Epithelial cell of prostate (primary cell): ENCODE measurements at regions not wholly inside any gene's neighbourhood (a gene's known extent, or its start where the extent isn't known, plus 50 kb on each side); places are given as distances from the start of the nearest gene placed in this dataset.
"Not testable (repeated sequence)": the region's sequence is repeated elsewhere in the genome, so short reads cannot be mapped to it uniquely, and the experiment has no call there.

ENCODE experiments used
- DNase-seq: peaks from one replicate; pipeline ENCODE4 v3.0.0-alpha.2; 2011; ENCODE audit warnings: low read depth, low spot score
- H3K27ac ChIP-seq: fragments of 450-650 bp; 2 replicates; pipeline ENCODE4 v1.5.1; 2017; ENCODE audit warnings: mild to moderate bottlenecking

DNA sequence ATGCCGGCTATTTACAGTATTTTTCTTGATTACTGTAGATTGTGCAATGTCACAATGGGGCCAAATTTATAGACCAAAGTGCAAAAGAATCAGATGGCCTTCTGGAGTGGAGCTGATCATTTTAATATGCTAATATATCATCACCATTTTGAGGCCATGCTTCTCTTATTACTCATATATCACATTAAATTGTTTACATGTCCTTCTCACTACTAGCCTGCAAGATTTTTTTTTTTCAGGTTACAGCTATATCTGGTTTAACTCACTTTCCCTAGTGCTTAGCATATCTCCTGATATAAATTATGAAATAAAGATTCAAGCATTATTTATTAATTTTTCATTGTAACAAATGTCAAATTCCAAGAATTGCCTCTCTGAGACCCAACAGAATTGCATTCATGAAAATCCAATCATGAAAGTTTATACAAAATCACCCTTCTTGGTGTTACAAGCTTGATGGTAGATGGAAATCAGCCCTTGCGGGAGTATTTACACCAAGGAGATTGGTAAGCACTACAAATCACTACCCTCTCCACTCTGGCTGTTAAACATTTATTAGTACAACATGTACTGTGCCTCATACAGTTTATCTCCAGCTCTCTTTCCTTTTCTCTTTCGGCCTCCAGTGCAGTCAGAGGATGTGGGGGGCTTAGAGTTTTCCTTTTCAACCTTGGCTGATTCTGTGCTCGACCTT is 703.9 kb downstream of the BRINP1 start:
- no peak overlapping the region for H3K27ac ChIP-seq
- no peak for DNase-seq

DNA sequence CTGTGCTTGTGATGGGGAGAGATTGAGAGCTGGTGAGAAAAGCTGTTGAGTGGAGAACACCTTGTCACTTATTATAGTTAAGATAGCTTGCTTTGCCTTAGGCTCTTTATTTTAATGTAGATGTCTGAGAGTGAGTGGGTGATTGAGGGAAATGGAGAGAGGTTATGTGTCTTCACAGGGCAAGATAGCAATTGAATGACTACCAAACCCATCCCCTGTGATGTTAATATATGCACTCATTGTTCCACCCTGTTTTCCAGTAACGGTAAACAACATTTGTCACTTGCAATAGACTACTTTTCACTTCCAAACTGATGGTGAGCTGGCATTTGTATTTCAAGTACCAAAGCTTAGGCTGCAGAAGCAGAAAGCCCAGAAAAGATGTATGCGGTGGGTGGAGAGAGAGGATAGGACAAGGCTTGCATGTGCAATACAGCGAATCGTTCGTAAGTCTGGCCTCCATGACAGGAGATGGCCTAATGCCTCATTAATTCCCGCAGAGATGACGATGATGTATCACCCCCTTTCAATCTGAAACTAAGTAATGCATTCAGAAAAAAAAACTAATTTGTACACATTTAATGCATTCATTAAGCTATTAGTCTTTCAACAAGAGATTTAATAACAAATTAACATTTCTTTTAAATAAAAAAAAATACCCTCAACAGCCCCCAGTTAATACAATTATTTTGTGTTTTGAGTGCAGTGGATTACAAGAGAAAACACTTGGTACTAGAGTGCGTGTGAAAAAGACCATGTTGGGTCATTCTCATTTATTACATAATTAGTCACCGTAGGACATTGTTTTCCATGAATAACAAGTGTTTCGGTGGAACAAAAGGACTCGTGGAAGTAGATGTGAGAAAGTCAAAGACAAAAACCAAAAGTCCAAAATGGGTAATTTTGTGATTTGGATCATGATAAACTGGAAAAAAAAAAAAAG is 699.0 kb downstream of the BRINP1 start:
- no peak for DNase-seq
- H3K27ac ChIP-seq: no peak overlapping the region

DNA sequence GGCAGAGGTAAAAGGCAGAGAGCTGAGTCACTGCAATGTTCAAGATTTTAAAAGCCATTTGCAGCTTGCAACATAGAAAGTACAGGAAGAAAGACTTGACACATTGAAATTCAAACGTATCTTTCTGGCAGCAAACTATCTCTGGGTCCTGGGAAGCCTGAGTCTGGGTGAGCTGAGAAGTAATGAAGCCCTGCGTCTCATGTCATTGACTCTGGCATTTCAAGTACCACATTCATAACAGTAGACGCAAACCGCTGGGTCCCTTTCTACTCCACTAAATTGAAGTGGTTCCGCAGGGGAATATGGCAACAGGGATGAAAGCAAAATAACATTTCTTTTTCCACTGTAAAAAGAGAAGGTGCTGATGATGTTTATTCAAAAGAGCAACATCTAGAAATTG is 694.3 kb downstream of the BRINP1 start:
- no peak for DNase-seq
- no peak overlapping the region for H3K27ac ChIP-seq

DNA sequence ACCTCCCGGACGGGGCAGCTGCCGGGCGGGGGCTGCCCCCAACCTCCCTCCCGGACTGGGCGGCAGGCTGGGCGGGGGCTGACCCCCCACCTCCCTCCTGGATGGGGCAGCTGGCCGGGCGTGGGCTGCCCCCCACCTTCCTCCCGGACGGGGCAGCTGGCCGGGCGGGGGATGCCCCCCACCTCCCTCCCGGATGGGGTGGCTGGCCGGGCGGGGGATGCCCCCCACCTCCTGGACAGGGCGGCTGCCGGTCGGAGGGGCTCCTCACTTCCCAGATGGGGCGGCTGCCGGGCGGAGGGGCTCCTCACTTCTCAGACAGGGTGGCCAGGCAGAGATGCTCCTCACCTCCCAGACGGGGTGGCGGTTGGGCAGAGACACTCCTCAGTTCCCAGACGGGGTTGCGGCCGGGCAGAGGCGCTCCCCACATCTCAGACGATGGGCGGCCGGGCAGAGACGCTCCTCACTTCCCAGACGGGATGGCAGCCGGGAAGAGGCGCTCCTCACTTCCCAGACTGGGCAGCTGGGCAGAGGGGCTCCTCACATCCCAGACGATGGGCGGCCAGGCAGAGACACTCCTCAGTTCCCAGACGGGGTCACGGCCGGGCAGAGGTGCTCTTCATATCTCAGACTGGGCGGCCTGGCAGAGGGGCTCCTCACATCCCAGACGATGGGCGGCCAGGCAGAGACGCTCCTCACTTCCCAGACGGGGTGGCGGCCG is 691.1 kb downstream of the BRINP1 start:
- not testable (repeated sequence) for DNase-seq, H3K27ac ChIP-seq

DNA sequence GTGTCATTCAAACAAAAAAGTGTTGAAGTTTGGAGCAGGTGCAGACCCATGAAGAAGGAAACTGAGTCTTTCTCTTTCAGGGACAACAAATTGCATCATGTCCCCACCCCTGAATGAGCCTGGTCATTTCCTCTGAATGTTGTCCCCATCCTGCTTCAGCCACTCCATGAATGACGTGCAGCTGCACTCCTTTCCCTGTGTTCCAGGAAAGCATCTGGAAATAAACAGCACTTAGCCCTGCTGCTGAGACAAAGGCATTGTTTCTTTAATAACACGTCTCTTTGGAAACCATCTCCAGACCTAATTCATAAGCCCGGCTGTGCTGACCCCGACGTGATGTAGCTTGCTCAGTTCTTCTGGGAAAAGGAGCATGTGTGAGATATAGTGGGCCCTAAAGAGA is 682.3 kb downstream of the BRINP1 start:
- H3K27ac ChIP-seq: no peak overlapping the region
- DNase-seq: no peak

DNA sequence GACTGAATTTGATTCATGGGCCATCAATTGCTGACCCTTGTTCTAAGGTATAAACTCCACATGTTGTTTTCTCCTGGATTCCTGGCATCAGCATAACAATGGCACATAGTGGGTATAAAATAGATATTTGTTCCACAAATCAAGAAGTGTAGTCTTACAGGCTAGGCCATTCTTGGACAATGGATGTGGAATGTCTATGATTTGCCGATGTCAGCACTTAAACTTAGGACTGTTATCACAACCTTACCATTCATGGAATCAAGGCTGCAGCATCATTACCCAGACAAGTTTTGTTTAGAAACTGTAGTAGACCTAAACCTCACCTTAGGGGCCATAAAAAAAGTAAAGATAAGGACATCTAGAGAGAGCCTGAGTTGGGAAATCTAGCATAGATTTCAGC is 680.0 kb downstream of the BRINP1 start:
- no peak for DNase-seq
- H3K27ac ChIP-seq: no peak overlapping the region

DNA sequence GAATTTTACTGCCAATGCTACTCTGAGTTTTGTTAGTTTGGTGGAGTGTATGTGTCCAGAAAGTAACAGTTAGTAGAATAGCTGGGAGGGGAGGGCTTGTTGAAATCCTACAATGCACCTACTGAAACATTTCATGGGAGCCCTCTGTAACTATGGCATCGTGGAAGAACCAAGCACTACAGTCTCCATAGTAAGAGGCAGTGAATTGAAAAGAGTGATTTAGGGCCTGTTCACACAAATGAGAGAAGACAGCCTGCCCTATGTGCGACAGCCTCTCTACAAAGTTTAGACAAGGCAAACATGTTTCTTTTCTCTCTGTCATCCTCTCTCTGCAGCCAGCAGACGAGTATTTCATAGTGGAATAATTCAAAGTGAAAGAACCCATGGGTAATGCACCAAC is 676.6 kb downstream of the BRINP1 start:
- H3K27ac ChIP-seq: no peak overlapping the region
- DNase-seq: no peak

DNA sequence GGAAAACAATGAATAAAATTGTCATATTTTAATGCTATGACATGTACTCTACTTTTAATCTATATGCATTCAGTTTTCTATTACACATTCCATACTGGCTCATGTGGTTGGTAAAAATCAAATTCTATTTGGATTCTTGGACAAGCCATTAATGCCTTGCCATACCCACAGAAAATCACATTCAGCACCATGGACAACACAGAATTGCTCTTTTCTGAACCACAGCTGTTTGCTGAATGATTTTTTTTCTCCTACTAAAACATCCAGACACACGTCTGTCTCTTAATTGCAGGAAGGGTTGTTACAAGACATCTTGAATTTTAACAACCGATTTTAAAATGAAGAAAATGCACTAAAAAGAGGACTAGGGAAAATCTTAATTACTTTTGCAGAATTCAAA is 675.6 kb downstream of the BRINP1 start:
- no peak for DNase-seq
- no peak overlapping the region for H3K27ac ChIP-seq

DNA sequence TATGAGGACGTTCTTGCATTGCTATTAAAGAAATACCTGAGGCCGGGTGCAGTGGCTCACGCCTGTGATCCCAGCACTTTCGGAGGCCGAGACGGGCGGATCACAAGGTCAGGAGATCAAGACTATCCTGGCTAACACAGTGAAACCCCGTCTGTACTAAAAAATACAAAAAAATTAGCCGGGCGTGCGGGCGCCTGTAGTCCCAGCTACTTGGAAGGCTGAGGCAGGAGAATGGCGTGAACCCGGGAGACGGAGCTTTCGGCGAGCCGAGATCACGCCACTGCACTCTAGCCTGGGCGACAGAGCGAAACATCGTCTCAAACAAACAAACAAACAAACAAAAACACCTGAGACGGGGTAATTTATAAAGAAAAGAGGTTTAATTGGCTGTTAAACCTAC is 674.0 kb downstream of the BRINP1 start:
- not testable (repeated sequence) for DNase-seq, H3K27ac ChIP-seq

DNA sequence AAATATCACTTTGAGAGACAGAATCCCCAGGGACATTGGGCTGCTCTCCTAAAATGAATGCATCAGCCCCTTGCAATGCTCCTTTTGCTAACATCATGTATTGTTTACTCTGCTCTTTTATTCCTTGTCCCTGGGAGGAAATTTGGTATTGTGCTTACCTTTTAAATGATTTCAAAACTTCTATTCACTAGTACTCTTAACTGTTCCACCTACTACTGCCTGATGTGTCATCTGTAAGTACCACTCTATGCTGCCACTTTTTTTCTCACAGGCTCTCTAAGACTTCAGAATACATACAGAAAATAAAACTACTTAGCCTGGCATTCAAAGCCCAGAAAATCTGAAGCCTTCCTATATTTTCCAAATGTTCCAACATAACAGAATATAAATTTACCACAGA is 667.2 kb downstream of the BRINP1 start:
- no peak for DNase-seq
- H3K27ac ChIP-seq: no peak overlapping the region

DNA sequence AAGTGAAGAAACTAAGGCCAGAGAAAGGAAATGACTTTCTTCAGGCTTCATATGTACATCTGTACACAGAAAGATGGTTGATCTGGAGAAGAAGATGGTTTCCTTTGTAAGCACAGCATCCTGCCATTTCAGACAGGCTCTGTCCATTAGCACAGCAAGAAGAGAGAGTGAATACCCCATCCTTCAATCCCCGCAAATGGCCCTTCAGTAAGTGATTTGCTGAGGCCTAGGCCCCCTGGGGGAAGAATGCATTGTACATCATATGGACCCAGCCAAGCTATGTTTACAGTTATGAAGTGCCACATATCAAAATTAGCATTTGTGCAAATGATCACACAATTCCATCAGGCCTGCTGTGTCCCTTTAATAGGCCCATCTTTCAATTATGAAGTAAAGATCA is 657.4 kb downstream of the BRINP1 start:
- no peak overlapping the region for H3K27ac ChIP-seq
- DNase-seq: no peak

DNA sequence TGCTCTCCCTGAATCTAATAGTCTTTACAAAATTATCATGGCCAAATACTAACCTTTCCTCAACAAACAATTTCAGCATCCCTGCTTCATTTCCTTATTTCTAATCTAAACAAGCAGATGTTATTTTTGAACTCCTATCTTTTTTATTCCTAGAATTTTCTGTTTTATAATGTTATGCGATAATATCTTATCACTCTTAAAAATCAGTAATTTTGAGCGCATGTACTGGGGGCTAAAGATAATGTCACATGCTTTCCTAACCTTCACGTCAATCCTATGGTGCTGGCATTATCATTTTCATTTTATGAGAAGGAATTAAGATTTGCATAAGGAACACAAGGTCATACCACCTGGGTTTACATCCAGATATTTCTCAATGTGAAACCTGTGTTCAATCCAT is 648.0 kb downstream of the BRINP1 start:
- no peak overlapping the region for H3K27ac ChIP-seq
- no peak for DNase-seq

DNA sequence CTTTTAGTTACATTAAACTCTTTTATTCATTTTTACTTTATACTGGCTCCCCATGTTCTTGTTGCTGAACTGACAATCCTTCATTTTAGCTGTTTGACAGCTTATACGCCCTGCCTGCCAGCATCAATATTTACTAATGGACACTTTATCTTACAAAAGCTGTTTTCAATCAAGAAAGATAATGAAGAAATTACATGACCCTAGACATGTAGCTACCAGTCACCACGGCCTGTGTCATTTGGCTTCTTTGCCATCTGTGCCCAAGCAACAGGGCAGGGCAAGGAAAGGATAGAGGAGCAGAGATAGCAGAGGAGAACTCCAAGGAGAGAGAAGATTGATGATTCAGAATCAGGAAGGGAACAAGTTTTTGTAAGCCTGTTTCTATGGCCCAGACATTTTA is 647.3 kb downstream of the BRINP1 start:
- DNase-seq: no peak
- H3K27ac ChIP-seq: no peak overlapping the region

DNA sequence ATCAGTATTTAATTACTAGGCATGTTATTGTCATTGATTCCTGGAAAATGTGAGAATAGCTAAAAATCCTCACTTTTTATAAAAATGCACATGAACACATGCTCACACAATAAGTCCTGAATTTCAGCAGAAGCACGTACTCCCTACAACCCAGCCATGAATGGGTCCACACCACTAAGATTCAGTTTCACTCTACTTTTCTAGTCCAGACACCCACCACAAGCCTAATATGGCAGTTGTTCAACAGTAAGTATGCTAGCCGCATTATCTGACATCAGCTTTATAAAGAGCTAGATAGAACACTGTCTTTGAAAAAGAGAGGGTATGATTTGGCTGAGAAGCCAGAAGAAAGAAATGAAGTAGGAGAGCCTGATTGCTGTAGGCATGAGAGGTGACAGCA is 639.3 kb downstream of the BRINP1 start:
- no peak overlapping the region for H3K27ac ChIP-seq

DNA sequence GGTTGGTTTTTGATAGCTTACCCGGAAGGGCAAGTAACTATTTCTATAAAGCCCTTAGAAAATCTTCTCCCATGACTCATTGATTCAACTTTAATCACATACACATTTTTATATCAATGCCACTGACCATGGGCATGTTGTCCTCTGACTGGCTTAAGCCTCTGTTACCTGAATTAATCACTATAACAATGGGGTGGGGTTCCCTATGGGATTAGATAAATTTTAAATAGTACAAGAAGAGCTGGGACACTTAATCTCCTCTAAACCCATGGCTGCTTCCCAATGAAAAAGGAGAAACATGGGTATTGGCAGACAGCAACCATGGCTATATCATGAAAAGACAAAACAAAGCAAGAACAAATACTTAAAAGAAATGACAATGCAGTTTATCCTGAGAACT is 636.2 kb downstream of the BRINP1 start:
- no peak overlapping the region for H3K27ac ChIP-seq
- DNase-seq: no peak

More for the DNA sequence above, 639.3 kb downstream of the BRINP1 start:
- no peak for DNase-seq

DNA sequence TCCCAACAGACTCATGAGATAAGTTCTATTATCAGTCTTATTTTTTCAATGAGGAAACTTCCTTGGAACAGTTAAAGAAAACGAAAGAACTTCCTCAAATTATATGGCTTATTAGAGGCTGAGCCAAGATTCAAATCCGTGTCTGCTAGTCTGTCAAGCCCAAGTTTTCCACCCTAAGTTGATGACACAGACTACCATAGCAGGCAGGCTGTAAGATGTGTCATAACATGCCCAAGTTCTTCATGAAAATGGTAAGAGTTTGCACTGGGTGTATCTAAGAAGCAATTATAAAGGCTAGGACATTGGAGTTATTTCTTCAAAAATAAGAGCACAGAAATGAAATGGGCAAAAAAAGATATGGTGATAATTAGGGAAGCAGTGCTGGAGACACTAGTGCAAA is 634.5 kb downstream of the BRINP1 start:
- DNase-seq: peak; percentile 36
- no peak overlapping the region for H3K27ac ChIP-seq

DNA sequence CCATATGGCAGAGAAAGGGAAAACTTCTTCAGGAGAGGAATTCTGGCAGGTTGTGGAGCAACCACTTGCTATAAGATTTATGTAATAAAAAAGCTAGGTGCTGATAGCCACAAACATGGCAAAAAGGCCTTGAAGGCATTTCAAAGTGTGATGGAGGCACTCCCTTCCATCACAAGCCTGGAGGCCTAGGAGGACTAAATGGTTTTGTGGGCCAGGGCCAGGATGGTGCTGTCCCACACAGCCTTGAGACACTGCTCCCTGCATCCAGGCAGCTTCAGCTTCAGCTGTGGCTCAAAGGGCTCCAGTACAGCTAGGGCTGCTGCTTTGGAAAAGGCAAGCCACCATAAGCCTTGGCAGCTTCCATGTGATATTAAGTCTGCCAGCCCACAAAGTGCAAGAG is 632.8 kb downstream of the BRINP1 start:
- DNase-seq: no peak
- no peak overlapping the region for H3K27ac ChIP-seq

DNA sequence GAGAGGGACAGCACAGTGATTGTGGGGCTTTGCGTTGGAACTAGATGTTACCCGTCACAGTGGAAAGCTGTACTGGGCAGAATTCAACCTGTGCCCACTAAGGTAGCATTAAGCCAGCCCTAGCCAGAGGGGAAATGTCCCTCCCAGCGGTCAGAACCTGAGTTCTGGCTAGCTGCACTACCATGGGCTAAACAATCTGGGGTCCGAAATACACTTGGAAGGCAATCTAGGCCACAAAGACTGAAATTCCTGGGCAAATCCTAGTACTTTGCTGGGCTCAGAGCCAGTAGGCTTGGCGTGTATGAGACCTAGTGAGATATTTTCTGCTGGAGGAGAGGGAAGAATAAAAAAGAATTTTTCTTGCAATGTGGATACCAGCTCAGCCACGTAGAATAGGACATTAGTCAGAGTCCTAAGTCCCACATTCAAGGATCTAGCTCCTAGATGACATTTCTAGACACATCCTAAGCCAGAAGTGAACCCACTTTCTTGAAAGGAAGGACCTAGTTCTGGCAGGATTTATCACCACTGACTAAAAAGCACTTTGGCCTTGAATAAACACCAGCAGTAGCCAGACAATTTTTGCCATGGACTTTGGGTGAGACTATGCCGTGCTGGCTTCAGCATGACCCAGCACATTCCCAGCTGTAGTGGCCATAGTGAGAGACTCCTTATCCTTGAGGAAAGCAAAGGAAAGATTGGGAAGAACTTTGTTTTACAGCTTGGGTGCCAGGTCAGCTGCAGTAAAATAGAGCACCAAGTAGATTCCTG is 618.0 kb downstream of the BRINP1 start:
- no peak for DNase-seq
- no peak overlapping the region for H3K27ac ChIP-seq

DNA sequence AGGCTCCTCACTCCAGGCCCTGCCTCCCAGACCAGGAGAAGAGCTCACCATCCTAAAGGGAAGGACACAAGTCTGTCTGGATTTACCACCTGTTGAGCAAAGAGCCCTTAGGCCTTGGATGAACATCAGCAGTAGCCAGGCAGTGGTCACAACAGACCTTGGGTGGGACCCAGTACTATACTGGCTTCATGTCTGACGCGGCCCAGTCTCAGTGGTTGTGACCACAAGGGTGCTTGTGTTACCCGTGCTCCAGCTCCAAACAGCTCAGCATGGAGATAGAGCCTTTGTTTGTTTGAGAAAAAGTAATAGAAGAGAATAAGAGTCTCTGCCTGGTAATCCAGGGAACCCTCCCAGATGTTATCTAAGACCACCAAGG is 617.4 kb downstream of the BRINP1 start:
- DNase-seq: no peak
- H3K27ac ChIP-seq: no peak overlapping the region

DNA sequence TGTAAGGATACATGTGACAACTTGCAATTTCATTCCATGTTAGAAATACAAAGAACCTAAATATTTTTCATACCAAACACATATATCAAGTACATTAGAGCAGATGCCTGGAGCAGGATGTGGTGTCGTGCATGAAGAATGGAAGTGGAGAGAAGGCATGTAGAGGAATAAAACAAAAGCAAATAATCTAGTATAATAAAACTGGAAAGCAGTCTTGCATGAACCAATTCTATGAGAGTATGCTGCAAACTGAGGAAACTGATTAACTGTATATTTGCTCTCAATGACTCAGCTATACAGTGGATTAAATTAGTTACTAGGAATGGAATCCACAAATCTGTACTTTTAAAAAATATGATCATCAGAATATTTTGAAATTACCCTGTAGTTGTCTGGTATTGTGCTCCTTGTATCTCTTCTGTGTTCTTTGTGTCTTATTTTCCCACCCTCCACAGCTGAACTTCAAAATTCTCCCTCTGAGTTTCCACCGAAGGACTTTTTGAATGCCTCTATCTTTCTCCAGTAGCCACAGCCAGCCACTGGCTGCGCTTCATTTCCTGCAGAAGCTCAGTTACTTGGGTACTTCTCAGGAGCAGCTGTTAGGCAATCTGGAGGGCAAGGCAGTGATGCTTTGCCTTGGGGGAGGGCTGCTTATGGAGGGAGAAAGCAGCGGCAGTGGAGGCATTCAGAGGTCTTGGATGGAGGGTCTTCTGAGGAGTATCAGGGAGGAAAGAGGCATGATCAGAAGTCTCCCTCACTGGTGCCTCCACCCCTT is 608.0 kb downstream of the BRINP1 start:
- H3K27ac ChIP-seq: no peak overlapping the region
- no peak for DNase-seq
